ENCODE measurements at regions not wholly inside any gene's neighbourhood (a gene's known extent, or its start where the extent isn't known, plus 50 kb on each side); places are given as distances from the start of the nearest gene placed in this dataset.

- TF ChIP-seq POLR2A (IDR thresholded peaks at IDR 0.05; ENCODE audit: low read length) (no peak), GATA1 (IDR thresholded peaks at IDR 0.05; ENCODE audit: low read depth, low read length) (no peak)
Measured at GRCh38 chr2:60317844-60318243, 235.6 kb downstream of the BCL11A start.
